ENCODE measurements at regions not wholly inside any gene's neighbourhood (a gene's known extent, or its start where the extent isn't known, plus 50 kb on each side); places are given as distances from the start of the nearest gene placed in this dataset.

GRCh38 chr2:76288146-76288545 lies 577.4 kb upstream of the GCFC2 start:
- TF ChIP-seq CTCF (IDR thresholded peaks at IDR 0.05; ENCODE audit: insufficient read depth, low read length, poor library complexity, severe bottlenecking), result no peak
- TF ChIP-seq EZH2phosphoT487 (conservative IDR thresholded peaks at IDR 0.05; ENCODE audit: low read length), result no peak
